ENCODE measurements at regions not wholly inside any gene's neighbourhood (a gene's known extent, or its start where the extent isn't known, plus 50 kb on each side); places are given as distances from the start of the nearest gene placed in this dataset.

DNA sequence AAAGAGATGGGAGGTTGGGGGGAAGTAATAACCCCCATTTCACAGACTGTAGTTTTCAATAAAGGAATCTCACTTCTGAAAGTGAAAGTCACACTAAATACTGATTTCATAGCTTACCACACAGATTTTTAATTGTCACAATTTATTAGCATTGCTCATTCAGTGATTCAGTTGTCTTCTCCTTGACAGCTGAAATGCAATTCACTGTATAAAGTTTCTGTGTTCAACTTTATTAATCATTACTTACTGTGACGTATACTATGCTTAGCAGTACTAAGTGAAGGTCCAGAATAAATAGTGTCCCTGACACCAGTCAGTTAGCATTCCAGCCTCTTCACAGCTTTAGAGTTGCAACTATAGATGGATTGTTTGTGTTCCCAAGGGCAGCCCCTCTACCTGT, 324.1 kb upstream of the CRIM1 start:
- Mint-ChIP-seq H3K27me3 (no peaks in the 10 kb centered on the region), H3K9me3 (peaks cover 5% of the 10 kb centered on the region), H3K27ac (no peak overlapping the region), H3K4me3 (no peak overlapping the region), H3K36me3 (ENCODE audit: low read depth) (no peaks in the 10 kb centered on the region), H3K4me1 (ENCODE audit: low read depth) (no peaks in the 10 kb centered on the region)
- intact Hi-C loops (cut with micrococcal nuclease) = no loop called here

GRCh38 chr2:36027616-36028015, 328.0 kb upstream of the CRIM1 start:
- H3K36me3 Mint-ChIP-seq (ENCODE audit: low read depth) = no peaks in the 10 kb centered on the region
- H3K27ac Mint-ChIP-seq = no peak overlapping the region
- no peaks in the 10 kb centered on the region for H3K27me3 Mint-ChIP-seq
- no peak overlapping the region for H3K4me3 Mint-ChIP-seq
- no peaks in the 10 kb centered on the region for H3K9me3 Mint-ChIP-seq
- H3K4me1 Mint-ChIP-seq (ENCODE audit: low read depth) = no peaks in the 10 kb centered on the region
- intact Hi-C loops (cut with micrococcal nuclease) = no loop called here

GRCh38 chr2:36013064-36013463, 342.5 kb upstream of the CRIM1 start:
- intact Hi-C loops (cut with micrococcal nuclease) = no loop called here
- no peak overlapping the region for H3K27ac Mint-ChIP-seq
- H3K4me3 Mint-ChIP-seq = no peak overlapping the region
- no peaks in the 10 kb centered on the region for H3K9me3 Mint-ChIP-seq
- H3K27me3 Mint-ChIP-seq = no peaks in the 10 kb centered on the region
- no peaks in the 10 kb centered on the region for H3K4me1 Mint-ChIP-seq (ENCODE audit: low read depth)
- H3K36me3 Mint-ChIP-seq (ENCODE audit: low read depth) = no peaks in the 10 kb centered on the region

DNA sequence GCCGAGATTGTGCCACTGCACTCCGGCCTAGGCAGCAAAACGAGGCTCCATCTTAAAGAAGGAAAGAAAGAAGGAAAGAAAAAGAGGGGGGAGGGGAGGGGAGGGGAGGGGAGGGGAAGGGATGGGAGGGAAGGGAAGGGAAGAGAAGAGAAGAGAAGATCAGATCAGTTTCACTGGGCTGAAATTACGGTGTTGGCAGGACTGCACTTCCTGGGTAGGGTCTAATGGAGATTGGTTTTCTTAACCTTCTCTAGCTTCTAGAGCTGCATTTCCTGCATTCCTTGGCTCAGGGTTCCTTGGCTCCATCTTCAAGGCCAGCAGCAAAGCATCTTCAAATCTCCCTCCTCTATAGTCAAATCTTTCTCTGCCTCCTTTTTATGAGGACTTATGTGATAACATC, 349.1 kb upstream of the CRIM1 start:
- intact Hi-C loops (cut with micrococcal nuclease) = no loop called here
- no peak overlapping the region for H3K27ac Mint-ChIP-seq
- H3K9me3 Mint-ChIP-seq = no peaks in the 10 kb centered on the region
- no peaks in the 10 kb centered on the region for H3K36me3 Mint-ChIP-seq (ENCODE audit: low read depth)
- no peak overlapping the region for H3K4me3 Mint-ChIP-seq
- no peaks in the 10 kb centered on the region for H3K27me3 Mint-ChIP-seq
- no peaks in the 10 kb centered on the region for H3K4me1 Mint-ChIP-seq (ENCODE audit: low read depth)

DNA sequence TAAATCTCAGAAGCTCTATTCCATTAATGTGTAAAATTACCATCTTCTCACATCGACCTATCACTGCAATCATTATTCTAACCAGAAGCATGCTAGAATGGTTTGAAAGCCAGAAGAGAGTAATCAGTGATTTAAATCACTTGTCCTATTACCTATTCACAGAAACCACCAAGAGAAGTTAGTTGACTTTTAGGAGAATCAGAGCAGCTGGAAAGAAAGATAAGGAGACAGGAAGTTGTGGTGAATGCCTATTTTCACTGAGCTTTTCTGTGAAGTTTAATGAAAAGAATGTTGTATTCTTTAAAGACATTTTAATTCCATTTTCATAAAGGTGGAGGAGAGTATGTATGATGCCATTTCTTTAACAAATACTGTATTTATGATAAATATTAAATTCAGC, 352.6 kb upstream of the CRIM1 start:
- intact Hi-C loops (cut with micrococcal nuclease) = no loop called here
- H3K36me3 Mint-ChIP-seq (ENCODE audit: low read depth) = no peaks in the 10 kb centered on the region
- no peak overlapping the region for H3K27ac Mint-ChIP-seq
- H3K27me3 Mint-ChIP-seq = no peaks in the 10 kb centered on the region
- no peaks in the 10 kb centered on the region for H3K4me1 Mint-ChIP-seq (ENCODE audit: low read depth)
- H3K4me3 Mint-ChIP-seq = no peak overlapping the region
- no peaks in the 10 kb centered on the region for H3K9me3 Mint-ChIP-seq

GRCh38 chr2:35997488-35997887, 358.1 kb upstream of the CRIM1 start:
- Mint-ChIP-seq H3K27me3 (no peaks in the 10 kb centered on the region), H3K27ac (no peak overlapping the region), H3K4me3 (no peak overlapping the region), H3K9me3 (no peaks in the 10 kb centered on the region), H3K4me1 (ENCODE audit: low read depth) (no peaks in the 10 kb centered on the region), H3K36me3 (ENCODE audit: low read depth) (no peaks in the 10 kb centered on the region)
- intact Hi-C loops (cut with micrococcal nuclease) = no loop called here

GRCh38 chr2:35989503-35989902, 366.1 kb upstream of the CRIM1 start:
- intact Hi-C loops (cut with micrococcal nuclease) = no loop called here
- H3K27me3 Mint-ChIP-seq = no peaks in the 10 kb centered on the region
- no peaks in the 10 kb centered on the region for H3K36me3 Mint-ChIP-seq (ENCODE audit: low read depth)
- no peaks in the 10 kb centered on the region for H3K4me1 Mint-ChIP-seq (ENCODE audit: low read depth)
- no peak overlapping the region for H3K27ac Mint-ChIP-seq
- no peak overlapping the region for H3K4me3 Mint-ChIP-seq
- H3K9me3 Mint-ChIP-seq = peaks cover 9% of the 10 kb centered on the region

GRCh38 chr2:35989040-35989439, 366.5 kb upstream of the CRIM1 start:
- H3K27ac Mint-ChIP-seq = no peak overlapping the region
- H3K4me1 Mint-ChIP-seq (ENCODE audit: low read depth) = no peaks in the 10 kb centered on the region
- intact Hi-C loops (cut with micrococcal nuclease) = no loop called here
- no peaks in the 10 kb centered on the region for H3K27me3 Mint-ChIP-seq
- peaks cover 9% of the 10 kb centered on the region for H3K9me3 Mint-ChIP-seq
- H3K36me3 Mint-ChIP-seq (ENCODE audit: low read depth) = no peaks in the 10 kb centered on the region
- H3K4me3 Mint-ChIP-seq = no peak overlapping the region

- no peaks in the 10 kb centered on the region for H3K27me3 Mint-ChIP-seq
- H3K27ac Mint-ChIP-seq = no peak overlapping the region
- H3K4me1 Mint-ChIP-seq (ENCODE audit: low read depth) = no peaks in the 10 kb centered on the region
- intact Hi-C loops (cut with micrococcal nuclease) = no loop called here
- H3K36me3 Mint-ChIP-seq (ENCODE audit: low read depth) = no peaks in the 10 kb centered on the region
- H3K9me3 Mint-ChIP-seq = peaks cover 9% of the 10 kb centered on the region
- H3K4me3 Mint-ChIP-seq = no peak overlapping the region
Observed at GRCh38 chr2:35986871-35987270, 368.7 kb upstream of the CRIM1 start.

- H3K36me3 Mint-ChIP-seq (ENCODE audit: low read depth) = no peaks in the 10 kb centered on the region
- H3K9me3 Mint-ChIP-seq = no peaks in the 10 kb centered on the region
- no peak overlapping the region for H3K27ac Mint-ChIP-seq
- H3K4me1 Mint-ChIP-seq (ENCODE audit: low read depth) = no peaks in the 10 kb centered on the region
- H3K27me3 Mint-ChIP-seq = no peaks in the 10 kb centered on the region
- H3K4me3 Mint-ChIP-seq = no peak overlapping the region
- intact Hi-C loops (cut with micrococcal nuclease) = no loop called here
Observed at GRCh38 chr2:35978218-35978617, 377.4 kb upstream of the CRIM1 start.

- Mint-ChIP-seq H3K36me3 (ENCODE audit: low read depth) (no peaks in the 10 kb centered on the region), H3K4me1 (ENCODE audit: low read depth) (no peaks in the 10 kb centered on the region), H3K9me3 (no peaks in the 10 kb centered on the region), H3K4me3 (no peak overlapping the region), H3K27ac (no peak overlapping the region), H3K27me3 (no peaks in the 10 kb centered on the region)
- intact Hi-C loops (cut with micrococcal nuclease) = no loop called here
Observed at GRCh38 chr2:35976611-35977010, 379.0 kb upstream of the CRIM1 start.

GRCh38 chr2:35973737-35974132, 381.8 kb upstream of the CRIM1 start:
- H3K9me3 Mint-ChIP-seq = no peaks in the 10 kb centered on the region
- no peak overlapping the region for H3K27ac Mint-ChIP-seq
- intact Hi-C loops (cut with micrococcal nuclease) = no loop called here
- H3K4me3 Mint-ChIP-seq = no peak overlapping the region
- no peaks in the 10 kb centered on the region for H3K4me1 Mint-ChIP-seq (ENCODE audit: low read depth)
- H3K27me3 Mint-ChIP-seq = no peaks in the 10 kb centered on the region
- no peaks in the 10 kb centered on the region for H3K36me3 Mint-ChIP-seq (ENCODE audit: low read depth)

GRCh38 chr2:35973132-35973736, 382.3 kb upstream of the CRIM1 start:
- Mint-ChIP-seq H3K9me3 (no peaks in the 10 kb centered on the region), H3K4me1 (ENCODE audit: low read depth) (no peaks in the 10 kb centered on the region), H3K27ac (no peak overlapping the region), H3K4me3 (no peak overlapping the region), H3K36me3 (ENCODE audit: low read depth) (no peaks in the 10 kb centered on the region), H3K27me3 (no peaks in the 10 kb centered on the region)
- intact Hi-C loops (cut with micrococcal nuclease) = no loop called here

GRCh38 chr2:35963824-35964223, 391.8 kb upstream of the CRIM1 start:
- H3K27ac Mint-ChIP-seq = no peak overlapping the region
- no peaks in the 10 kb centered on the region for H3K9me3 Mint-ChIP-seq
- no peaks in the 10 kb centered on the region for H3K36me3 Mint-ChIP-seq (ENCODE audit: low read depth)
- H3K4me1 Mint-ChIP-seq (ENCODE audit: low read depth) = no peaks in the 10 kb centered on the region
- intact Hi-C loops (cut with micrococcal nuclease) = no loop called here
- no peak overlapping the region for H3K4me3 Mint-ChIP-seq
- H3K27me3 Mint-ChIP-seq = no peaks in the 10 kb centered on the region

- no peaks in the 10 kb centered on the region for H3K36me3 Mint-ChIP-seq (ENCODE audit: low read depth)
- H3K4me3 Mint-ChIP-seq = no peak overlapping the region
- no peaks in the 10 kb centered on the region for H3K27me3 Mint-ChIP-seq
- intact Hi-C loops (cut with micrococcal nuclease) = no loop called here
- no peak overlapping the region for H3K27ac Mint-ChIP-seq
- no peaks in the 10 kb centered on the region for H3K9me3 Mint-ChIP-seq
- no peaks in the 10 kb centered on the region for H3K4me1 Mint-ChIP-seq (ENCODE audit: low read depth)
Observed at GRCh38 chr2:35963357-35963756, 392.2 kb upstream of the CRIM1 start.

Data from dendritic cell treated with granulocyte-macrophage colony-stimulating factor and Interleukin-4, amounts not matched to agents 40 ng/mL and 50 ng/mL, for 4 days (primary cell).